ENCODE measurements at regions not wholly inside any gene's neighbourhood (a gene's known extent, or its start where the extent isn't known, plus 50 kb on each side); places are given as distances from the start of the nearest gene placed in this dataset.

DNA sequence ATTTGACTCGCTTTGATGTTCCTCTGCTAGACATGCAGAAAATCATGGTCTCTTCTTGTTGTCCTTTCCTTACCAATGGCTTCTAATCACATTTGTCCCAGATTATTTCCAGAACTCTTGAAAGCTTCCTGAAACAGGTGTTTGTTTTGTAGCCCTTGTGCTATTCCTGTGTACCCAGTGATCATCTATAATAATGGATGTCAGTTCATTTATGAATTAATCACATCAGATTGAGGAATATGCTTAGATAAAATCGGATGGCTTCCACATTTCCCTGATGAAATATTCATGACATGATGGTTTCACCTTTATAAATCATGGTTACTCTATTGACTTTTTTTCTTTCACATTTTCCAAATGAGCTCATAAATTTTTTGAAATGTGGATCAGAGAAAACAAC is 359.0 kb upstream of the DMAC1 start:
- peaks cover 4% of the 10 kb centered on the region for H3K9me3 Mint-ChIP-seq (ENCODE audit: low read depth)
- no peaks in the 10 kb centered on the region for H3K36me3 Mint-ChIP-seq (ENCODE audit: insufficient read depth)
- TF ChIP-seq, protein P1, sequence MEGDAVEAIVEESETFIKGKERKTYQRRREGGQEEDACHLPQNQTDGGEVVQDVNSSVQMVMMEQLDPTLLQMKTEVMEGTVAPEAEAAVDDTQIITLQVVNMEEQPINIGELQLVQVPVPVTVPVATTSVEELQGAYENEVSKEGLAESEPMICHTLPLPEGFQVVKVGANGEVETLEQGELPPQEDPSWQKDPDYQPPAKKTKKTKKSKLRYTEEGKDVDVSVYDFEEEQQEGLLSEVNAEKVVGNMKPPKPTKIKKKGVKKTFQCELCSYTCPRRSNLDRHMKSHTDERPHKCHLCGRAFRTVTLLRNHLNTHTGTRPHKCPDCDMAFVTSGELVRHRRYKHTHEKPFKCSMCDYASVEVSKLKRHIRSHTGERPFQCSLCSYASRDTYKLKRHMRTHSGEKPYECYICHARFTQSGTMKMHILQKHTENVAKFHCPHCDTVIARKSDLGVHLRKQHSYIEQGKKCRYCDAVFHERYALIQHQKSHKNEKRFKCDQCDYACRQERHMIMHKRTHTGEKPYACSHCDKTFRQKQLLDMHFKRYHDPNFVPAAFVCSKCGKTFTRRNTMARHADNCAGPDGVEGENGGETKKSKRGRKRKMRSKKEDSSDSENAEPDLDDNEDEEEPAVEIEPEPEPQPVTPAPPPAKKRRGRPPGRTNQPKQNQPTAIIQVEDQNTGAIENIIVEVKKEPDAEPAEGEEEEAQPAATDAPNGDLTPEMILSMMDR (IDR thresholded peaks at IDR 0.05; ENCODE audit: unreplicated experiment): no peak
- no peak overlapping the region for H3K4me3 Mint-ChIP-seq (ENCODE audit: low read depth)
- no peak for DNase-seq (ENCODE audit: low spot score, unreplicated experiment)
- H3K27me3 Mint-ChIP-seq: no peaks in the 10 kb centered on the region
- H3K4me1 Mint-ChIP-seq (ENCODE audit: low read depth): peaks cover 16% of the 10 kb centered on the region
- H3K27ac Mint-ChIP-seq: no peak overlapping the region

DNA sequence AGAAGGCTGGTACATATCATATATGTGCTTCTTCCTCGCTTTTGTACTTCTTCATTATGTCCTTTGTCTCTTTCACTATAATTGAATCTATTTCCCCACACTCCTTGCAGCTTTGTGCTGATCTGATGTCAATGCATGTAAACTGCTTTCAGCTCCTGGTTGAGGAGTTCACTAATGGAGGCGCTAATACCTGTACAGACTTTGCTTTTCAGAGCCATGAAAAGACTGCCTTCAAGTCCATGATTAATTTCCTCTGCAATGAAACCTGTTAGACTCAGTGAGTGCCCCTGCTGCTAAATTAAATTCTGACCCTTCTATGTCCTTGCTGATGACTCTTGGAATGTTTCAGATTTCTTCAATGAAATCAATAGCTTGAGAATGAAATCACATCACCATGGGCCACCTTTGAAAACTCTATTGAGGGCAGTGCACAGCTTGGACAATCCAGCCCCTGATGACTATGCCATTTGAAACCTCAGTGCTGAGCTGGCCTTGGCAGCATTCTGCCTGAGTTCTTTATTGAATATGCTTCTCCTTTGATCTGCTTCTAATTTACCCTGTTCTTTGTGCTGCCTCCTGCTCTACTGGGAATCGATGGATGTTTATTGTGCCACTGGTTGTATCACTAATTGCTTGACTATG is 358.2 kb upstream of the DMAC1 start:
- Mint-ChIP-seq H3K9me3 (ENCODE audit: low read depth) (peaks cover 5% of the 10 kb centered on the region), H3K4me1 (ENCODE audit: low read depth) (peaks cover 16% of the 10 kb centered on the region), H3K27me3 (no peaks in the 10 kb centered on the region), H3K4me3 (ENCODE audit: low read depth) (no peak overlapping the region), H3K27ac (peak overlapping the region; percentile 11), H3K36me3 (ENCODE audit: insufficient read depth) (no peaks in the 10 kb centered on the region)
- TF ChIP-seq, protein P1 (IDR thresholded peaks at IDR 0.05; ENCODE audit: unreplicated experiment): no peak
- no peak for DNase-seq (ENCODE audit: low spot score, unreplicated experiment)

DNA sequence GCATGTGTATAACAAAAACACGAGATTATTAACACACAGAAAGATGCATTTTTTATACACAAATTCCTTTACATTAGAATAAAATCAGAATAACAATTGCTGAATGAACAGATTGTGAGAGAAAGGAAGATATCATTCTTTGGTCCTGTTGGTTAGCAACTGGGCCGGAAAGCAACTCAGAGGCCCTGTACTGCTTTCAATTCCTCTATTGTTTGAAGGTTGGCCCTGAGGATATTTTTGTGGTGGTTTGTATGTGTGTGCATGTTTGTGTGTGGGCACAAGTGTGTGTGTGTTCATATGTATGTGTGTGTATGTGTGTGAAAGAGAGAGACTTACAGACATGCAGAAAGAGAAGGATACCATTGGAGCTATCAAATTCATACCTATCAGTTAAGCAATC is 356.8 kb upstream of the DMAC1 start:
- Mint-ChIP-seq H3K4me1 (ENCODE audit: low read depth) (peaks cover 16% of the 10 kb centered on the region), H3K36me3 (ENCODE audit: insufficient read depth) (peaks cover 3% of the 10 kb centered on the region), H3K9me3 (ENCODE audit: low read depth) (peaks cover 16% of the 10 kb centered on the region), H3K4me3 (ENCODE audit: low read depth) (no peak overlapping the region), H3K27me3 (no peaks in the 10 kb centered on the region), H3K27ac (no peak overlapping the region)
- DNase-seq (ENCODE audit: low spot score, unreplicated experiment): no peak
- TF ChIP-seq, protein P1 (IDR thresholded peaks at IDR 0.05; ENCODE audit: unreplicated experiment): no peak

DNA sequence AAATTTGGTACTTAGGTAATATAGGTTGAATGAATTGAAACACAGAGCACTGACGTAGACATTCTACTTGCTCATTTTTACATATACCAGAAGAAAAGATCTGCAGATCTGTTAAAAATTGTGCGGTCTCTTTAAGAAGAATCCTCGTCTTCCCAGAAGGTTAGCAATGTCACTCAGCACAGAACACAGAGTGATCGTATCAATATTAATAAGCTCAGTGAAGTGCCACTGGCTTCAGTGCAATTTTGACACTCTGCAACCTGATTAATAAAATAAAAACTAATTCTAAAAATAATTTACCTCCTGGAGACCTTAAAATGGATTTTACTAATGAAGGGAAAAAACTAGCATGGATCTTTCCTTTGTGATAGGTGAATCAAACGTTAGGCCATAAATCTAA is 356.1 kb upstream of the DMAC1 start:
- Mint-ChIP-seq H3K9me3 (ENCODE audit: low read depth) (peaks cover 22% of the 10 kb centered on the region), H3K27me3 (no peaks in the 10 kb centered on the region), H3K27ac (no peak overlapping the region), H3K4me3 (ENCODE audit: low read depth) (no peak overlapping the region), H3K4me1 (ENCODE audit: low read depth) (peaks cover 16% of the 10 kb centered on the region), H3K36me3 (ENCODE audit: insufficient read depth) (peaks cover 6% of the 10 kb centered on the region)
- TF ChIP-seq, protein P1 (IDR thresholded peaks at IDR 0.05; ENCODE audit: unreplicated experiment): no peak
- DNase-seq (ENCODE audit: low spot score, unreplicated experiment): no peak

DNA sequence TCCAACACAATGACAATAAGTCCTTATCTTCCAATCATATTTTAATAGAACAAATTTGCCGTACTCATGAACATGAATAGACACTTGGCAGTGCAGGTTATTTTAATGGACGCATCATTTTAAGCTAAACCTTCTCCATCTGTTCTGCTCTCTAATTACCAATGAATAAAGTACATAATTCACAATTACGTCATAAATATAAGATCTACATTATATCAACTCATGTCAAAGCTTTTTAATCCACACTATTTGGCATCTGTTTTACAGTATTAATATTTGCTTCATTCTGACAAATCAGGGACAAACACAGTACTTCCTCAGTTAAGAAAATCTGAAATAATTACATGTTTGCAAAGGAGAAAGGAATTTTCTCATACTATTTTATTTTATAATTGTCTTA is 344.1 kb upstream of the DMAC1 start:
- TF ChIP-seq, protein P1 (IDR thresholded peaks at IDR 0.05; ENCODE audit: unreplicated experiment): no peak
- Mint-ChIP-seq H3K4me1 (ENCODE audit: low read depth) (peaks cover 6% of the 10 kb centered on the region), H3K27ac (no peak overlapping the region), H3K36me3 (ENCODE audit: insufficient read depth) (no peaks in the 10 kb centered on the region), H3K4me3 (ENCODE audit: low read depth) (no peak overlapping the region), H3K9me3 (ENCODE audit: low read depth) (peaks cover 5% of the 10 kb centered on the region), H3K27me3 (no peaks in the 10 kb centered on the region)
- no peak for DNase-seq (ENCODE audit: low spot score, unreplicated experiment)

Data from progenitor cell of endocrine pancreas (in vitro differentiated cells).